Thoracic aorta (tissue), 2 donors: ENCODE measurements at regions not wholly inside any gene's neighbourhood (a gene's known extent, or its start where the extent isn't known, plus 50 kb on each side); places are given as distances from the start of the nearest gene placed in this dataset.
"Not testable (repeated sequence)": the region's sequence is repeated elsewhere in the genome, so short reads cannot be mapped to it uniquely, and the experiment has no call there.

ENCODE experiments used
- ATAC-seq: fragments of 150-250 bp; one replicate; pipeline ENCODE4 v1.8.0; 2017; ENCODE audit warnings: low read depth; ENCODE audit not compliant: insufficient number of reproducible peaks, low FRiP score
- DNase-seq: peaks from one replicate; pipeline ENCODE4 v3.0.0-alpha.2; 2020; ENCODE audit warnings: low spot score
- H3K27ac ChIP-seq, 2 donors: fragments of 200-600 bp; sonication (generic); 1 replicate in 1 of 2; 2 replicates in 1 of 2; pipeline ENCODE4 v1.5.1; 2016; ENCODE audit warnings: mild to moderate bottlenecking in 2 of 2, moderate library complexity in 2 of 2
- H3K27me3 ChIP-seq: fragments of 200-600 bp; sonication (generic); replicated peaks from 2 replicates; pipeline ENCODE4 v1.6.0; 2016; ENCODE audit warnings: mild to moderate bottlenecking; ENCODE audit not compliant: insufficient read depth
- H3K36me3 ChIP-seq: fragments of 200-600 bp; sonication (generic); one replicate; pipeline ENCODE4 v1.5.1; 2016
- H3K4me1 ChIP-seq, 2 donors: fragments of 200-600 bp; sonication (generic); 1 replicate in 1 of 2; 2 replicates in 1 of 2; pipeline versions ENCODE4 v1.5.1 to v1.6.0; 2016; ENCODE audit warnings: low read depth in 2 of 2, mild to moderate bottlenecking in 1 of 2; ENCODE audit not compliant: control insufficient read depth in 1 of 2
- H3K4me3 ChIP-seq: fragments of 200-600 bp; sonication (generic); 2 replicates; pipeline ENCODE4 v1.5.1; 2016; ENCODE audit warnings: mild to moderate bottlenecking
- H3K9me3 ChIP-seq: fragments of 200-600 bp; sonication (generic); 2 replicates; pipeline ENCODE4 v1.5.1; 2016
- CTCF ChIP-seq: fragments of 200-600 bp; sonication (generic); IDR thresholded peaks from one replicate; pipeline ENCODE4 v1.5.1; 2019; ENCODE audit warnings: antibody characterized with exemption

- no peaks in the 10 kb centered on the region for H3K4me1 ChIP-seq
- no peaks in the 10 kb centered on the region for H3K27me3 ChIP-seq
- ATAC-seq (no peak), DNase-seq (no peak)
- H3K36me3 ChIP-seq = no peaks in the 10 kb centered on the region
- H3K9me3 ChIP-seq = no peaks in the 10 kb centered on the region
- TF ChIP-seq CTCF = no peak
- H3K27ac ChIP-seq = no peak overlapping the region
- no peak overlapping the region for H3K4me3 ChIP-seq
Measured at GRCh38 chr5:36535378-36535777, 71.0 kb upstream of the SLC1A3 start.

GRCh38 chr5:36535859-36536615 lies 70.4 kb upstream of the SLC1A3 start:
- DNase-seq (no peak), ATAC-seq (no peak)
- Histone ChIP-seq H3K9me3 (no peaks in the 10 kb centered on the region), H3K4me1 (no peaks in the 10 kb centered on the region), H3K36me3 (no peaks in the 10 kb centered on the region), H3K27ac (no peak overlapping the region), H3K27me3 (no peaks in the 10 kb centered on the region), H3K4me3 (no peak overlapping the region)
- no peak for TF ChIP-seq CTCF

GRCh38 chr5:36536616-36537005 lies 69.8 kb upstream of the SLC1A3 start:
- H3K4me1 ChIP-seq = no peaks in the 10 kb centered on the region
- no peaks in the 10 kb centered on the region for H3K36me3 ChIP-seq
- TF ChIP-seq CTCF = no peak
- H3K27ac ChIP-seq = no peak overlapping the region
- DNase-seq = no peak
- no peak for ATAC-seq
- H3K4me3 ChIP-seq = no peak overlapping the region
- no peaks in the 10 kb centered on the region for H3K27me3 ChIP-seq
- H3K9me3 ChIP-seq = no peaks in the 10 kb centered on the region

GRCh38 chr5:36537724-36538123 lies 68.7 kb upstream of the SLC1A3 start:
- DNase-seq (no peak), ATAC-seq (no peak)
- TF ChIP-seq CTCF = no peak
- Histone ChIP-seq H3K9me3 (no peaks in the 10 kb centered on the region), H3K27me3 (no peaks in the 10 kb centered on the region), H3K4me3 (no peak overlapping the region), H3K36me3 (no peaks in the 10 kb centered on the region), H3K4me1 (no peaks in the 10 kb centered on the region), H3K27ac (no peak overlapping the region)

GRCh38 chr5:36552651-36553393 lies 53.6 kb upstream of the SLC1A3 start:
- Histone ChIP-seq H3K9me3 (no peaks in the 10 kb centered on the region), H3K4me3 (no peak overlapping the region), H3K27ac (no peak overlapping the region), H3K27me3 (no peaks in the 10 kb centered on the region), H3K36me3 (no peaks in the 10 kb centered on the region), H3K4me1 (no peaks in the 10 kb centered on the region)
- TF ChIP-seq CTCF = no peak
- DNase-seq (no peak), ATAC-seq (no peak)

- H3K27me3 ChIP-seq, H3K27ac ChIP-seq, ATAC-seq, H3K9me3 ChIP-seq, H3K36me3 ChIP-seq, H3K4me1 ChIP-seq, DNase-seq, H3K4me3 ChIP-seq: not testable (repeated sequence)
Measured at GRCh38 chr5:36555035-36555434, 51.4 kb upstream of the SLC1A3 start.
